ENCODE measurements at regions not wholly inside any gene's neighbourhood (a gene's known extent, or its start where the extent isn't known, plus 50 kb on each side); places are given as distances from the start of the nearest gene placed in this dataset.

- TF ChIP-seq CTCF (IDR thresholded peaks at IDR 0.05), result no peak
- TF ChIP-seq POLR2A (IDR thresholded peaks at IDR 0.05), result no peak
- no peak for TF ChIP-seq EP300 (IDR thresholded peaks at IDR 0.05)
Measured at GRCh38 chr22:27183474-27183873, 526.1 kb downstream of the MIAT start.
